ENCODE measurements at regions not wholly inside any gene's neighbourhood (a gene's known extent, or its start where the extent isn't known, plus 50 kb on each side); places are given as distances from the start of the nearest gene placed in this dataset.

- no peak for DNase-seq (ENCODE audit: low read depth in 2 of 2)
Observed at GRCh38 chr11:103624708-103625623, 411.5 kb upstream of the DDI1 start.

GRCh38 chr11:103625624-103625965, 410.8 kb upstream of the DDI1 start:
- DNase-seq (ENCODE audit: low read depth in 2 of 2) = no peak

- DNase-seq (ENCODE audit: low read depth in 2 of 2) = no peak
Observed at GRCh38 chr11:103628121-103628520, 408.3 kb upstream of the DDI1 start.

- DNase-seq (ENCODE audit: low read depth in 2 of 2) = no peak
Observed at GRCh38 chr11:103631841-103632240, 404.6 kb upstream of the DDI1 start.

DNA sequence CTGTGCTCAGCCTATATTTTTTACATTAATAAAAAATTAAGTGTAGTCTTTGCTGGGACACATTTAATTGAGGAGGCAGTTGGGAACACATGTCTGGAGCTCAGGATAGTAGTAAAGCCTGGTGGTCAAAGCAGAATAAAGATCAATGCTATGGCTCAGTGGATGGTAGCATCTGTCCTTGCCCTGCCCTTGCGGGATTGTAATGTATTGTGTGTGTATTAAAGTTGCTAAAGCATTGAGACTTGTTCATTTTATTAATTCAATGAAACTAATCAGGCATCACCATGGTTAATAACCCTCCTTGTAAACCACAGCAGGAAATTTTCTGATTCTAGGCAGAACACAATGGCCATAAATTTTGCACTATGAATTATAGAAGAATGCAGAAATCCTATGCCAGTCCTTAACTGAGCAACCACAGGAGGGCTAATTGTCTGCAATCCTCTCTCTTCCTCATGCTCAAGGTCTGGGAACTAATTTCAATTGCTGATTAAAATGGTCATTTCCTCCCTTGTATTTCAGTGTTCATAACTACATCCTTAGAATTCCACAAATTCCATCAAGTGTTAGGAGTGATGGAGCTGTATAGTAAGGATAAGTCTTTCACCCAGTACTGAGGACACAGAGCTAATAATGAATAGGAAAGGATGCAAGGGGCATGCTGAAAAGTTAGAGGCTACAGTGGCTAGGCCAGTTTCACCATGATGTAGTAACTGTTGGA, 403.2 kb upstream of the DDI1 start:
- no peak for DNase-seq (ENCODE audit: low read depth in 2 of 2)

DNA sequence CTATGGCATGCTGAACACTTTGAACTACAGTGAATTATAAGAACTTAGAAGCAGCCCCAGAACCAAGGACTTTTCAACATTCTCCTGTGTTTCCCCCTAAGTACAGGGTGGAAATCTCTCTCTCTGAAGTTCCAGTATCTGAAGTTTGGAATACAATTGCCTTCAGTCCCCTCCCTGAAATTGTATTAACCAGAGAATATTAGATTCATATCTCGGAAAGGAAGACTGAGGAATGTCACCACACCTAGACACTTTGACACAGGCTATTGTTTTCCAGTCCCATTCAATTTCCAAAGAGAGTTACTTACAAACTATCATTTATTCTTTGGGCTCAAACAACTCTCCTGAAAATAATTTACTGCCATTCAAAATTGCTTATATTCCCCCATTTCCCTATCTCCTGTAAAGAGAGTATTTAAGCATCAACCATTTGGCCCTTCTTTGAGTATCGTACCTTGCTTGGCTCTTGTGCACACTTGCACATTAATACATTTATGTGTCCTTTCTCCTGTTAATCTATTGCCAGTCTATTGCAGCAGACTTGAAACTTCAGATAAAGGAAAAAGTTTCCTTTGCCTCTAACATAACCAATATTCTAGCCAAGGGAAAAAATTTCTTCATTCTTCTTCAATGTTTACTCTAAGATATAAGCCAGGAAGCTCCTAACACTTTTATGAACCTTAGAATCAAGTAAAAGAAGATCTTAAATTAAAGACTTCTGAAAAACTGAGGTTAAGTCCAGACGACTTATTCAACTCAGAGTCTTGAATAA, 402.4 kb upstream of the DDI1 start:
- no peak for DNase-seq (ENCODE audit: low read depth in 2 of 2)

GRCh38 chr11:103636232-103636631, 400.2 kb upstream of the DDI1 start:
- no peak for DNase-seq (ENCODE audit: low read depth in 2 of 2)

DNA sequence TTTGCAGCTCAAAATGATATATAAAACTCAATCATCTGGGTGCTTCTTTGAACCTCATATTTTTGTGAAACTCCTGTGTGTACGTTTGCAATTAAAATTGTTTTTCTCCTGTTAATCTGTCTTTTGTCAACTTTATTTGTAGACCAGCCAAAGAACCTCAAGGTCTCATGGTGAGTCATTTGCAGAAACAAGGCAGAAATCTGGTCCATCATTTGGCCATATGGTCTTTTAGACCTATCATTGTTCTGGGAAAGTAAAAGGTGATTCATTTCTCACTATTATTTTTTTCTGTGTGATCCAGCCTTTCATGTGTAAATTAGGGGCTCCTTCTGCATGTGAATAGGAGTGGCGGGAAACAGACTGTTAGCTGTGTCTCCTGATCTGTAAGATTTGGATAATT, 399.1 kb upstream of the DDI1 start:
- DNase-seq (ENCODE audit: low read depth in 2 of 2) = no peak

DNA sequence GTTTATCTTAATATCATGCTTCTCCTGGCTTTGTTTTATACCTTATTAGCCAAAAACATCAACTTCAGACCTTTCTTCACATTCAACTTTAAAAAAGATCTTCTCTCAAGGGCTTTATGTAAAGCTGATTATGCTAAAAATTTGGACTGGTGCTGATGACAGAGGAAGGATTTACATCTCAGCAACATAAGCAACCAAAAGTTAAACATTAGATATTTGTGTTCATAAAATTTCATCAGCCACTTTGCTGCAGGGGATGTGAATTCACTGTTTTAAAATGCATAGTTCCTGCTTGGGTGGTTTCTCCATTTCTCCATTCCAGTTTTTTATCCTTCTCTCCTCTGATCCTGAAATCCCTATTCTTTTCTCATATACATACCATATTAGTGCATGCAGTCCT, 398.6 kb upstream of the DDI1 start:
- no peak for DNase-seq (ENCODE audit: low read depth in 2 of 2)

GRCh38 chr11:103644676-103645075, 391.8 kb upstream of the DDI1 start:
- no peak for DNase-seq (ENCODE audit: low read depth in 2 of 2)

DNA sequence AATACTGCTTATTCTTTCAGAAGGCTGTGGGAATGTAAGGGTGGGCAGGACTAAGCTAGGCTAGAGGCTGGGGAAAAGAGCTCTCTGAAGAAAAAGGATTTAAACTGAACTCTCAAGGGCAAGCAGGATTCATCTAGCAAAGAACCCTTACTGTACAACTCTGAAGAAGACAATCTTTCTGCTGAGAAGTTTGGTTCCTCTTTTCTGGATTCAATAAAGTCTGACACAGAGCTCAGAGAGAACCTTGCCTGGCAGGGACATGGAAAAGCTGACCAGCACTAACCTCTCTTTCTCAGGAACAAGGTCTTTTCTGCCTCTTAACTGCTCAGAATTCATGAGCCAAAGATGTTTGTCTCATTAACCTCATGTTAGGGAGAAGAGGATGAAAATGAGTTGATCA, 388.4 kb upstream of the DDI1 start:
- no peak for DNase-seq (ENCODE audit: low read depth in 2 of 2)

DNA sequence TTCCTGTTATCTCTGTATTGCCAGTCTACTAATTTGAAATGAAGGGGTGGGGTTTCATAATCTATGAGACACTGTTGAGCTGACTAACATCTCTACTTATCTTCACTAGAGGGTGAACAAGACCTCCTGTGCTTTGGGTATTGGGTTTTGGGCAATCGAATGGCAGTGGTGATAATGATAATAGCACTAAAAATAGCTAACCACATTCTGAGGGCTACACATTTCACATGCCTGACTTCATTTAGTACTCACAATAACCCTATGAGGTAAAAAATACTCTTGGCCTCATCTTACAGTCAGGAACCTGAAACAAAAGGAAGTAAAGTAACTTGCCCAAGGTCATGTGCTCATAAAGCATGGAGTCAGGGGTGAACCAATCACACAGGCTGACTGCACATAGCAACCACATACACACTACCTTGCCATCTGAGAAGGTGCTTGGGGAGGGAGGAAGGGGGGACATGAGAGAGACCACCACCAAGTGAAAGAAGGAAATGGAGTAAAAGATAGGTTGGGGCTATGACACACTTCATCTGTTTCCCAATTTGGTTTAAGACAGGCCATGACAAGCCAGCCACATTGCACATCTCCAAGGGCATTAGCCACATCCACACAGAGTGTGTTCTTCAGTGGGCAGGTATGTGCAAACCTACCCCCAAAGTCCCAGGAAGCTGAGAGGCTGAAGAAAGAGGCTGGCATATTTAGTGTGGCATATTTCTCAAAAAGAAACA, 387.6 kb upstream of the DDI1 start:
- DNase-seq (ENCODE audit: low read depth in 2 of 2) = no peak

GRCh38 chr11:103649401-103649895, 387.0 kb upstream of the DDI1 start:
- no peak for DNase-seq (ENCODE audit: low read depth in 2 of 2)

DNA sequence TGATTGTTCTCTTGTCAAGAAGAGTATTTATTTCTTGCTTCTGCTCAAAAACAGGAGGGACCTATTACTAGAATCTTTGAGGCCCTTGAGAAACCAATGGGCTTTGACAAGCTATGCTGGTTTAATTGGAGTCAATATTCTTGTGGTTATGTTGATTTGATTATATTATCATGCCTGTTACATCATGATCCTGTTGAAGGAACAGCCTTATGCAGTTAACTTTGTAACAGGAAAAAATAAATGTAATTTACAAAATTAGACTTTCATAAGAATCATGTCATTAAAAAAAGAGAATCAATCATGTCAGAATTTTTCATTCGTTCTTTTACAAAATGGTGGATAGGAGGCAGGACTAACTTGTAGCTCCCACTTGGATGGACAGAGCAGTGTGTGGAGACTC, 386.1 kb upstream of the DDI1 start:
- no peak for DNase-seq (ENCODE audit: low read depth in 2 of 2)

DNA sequence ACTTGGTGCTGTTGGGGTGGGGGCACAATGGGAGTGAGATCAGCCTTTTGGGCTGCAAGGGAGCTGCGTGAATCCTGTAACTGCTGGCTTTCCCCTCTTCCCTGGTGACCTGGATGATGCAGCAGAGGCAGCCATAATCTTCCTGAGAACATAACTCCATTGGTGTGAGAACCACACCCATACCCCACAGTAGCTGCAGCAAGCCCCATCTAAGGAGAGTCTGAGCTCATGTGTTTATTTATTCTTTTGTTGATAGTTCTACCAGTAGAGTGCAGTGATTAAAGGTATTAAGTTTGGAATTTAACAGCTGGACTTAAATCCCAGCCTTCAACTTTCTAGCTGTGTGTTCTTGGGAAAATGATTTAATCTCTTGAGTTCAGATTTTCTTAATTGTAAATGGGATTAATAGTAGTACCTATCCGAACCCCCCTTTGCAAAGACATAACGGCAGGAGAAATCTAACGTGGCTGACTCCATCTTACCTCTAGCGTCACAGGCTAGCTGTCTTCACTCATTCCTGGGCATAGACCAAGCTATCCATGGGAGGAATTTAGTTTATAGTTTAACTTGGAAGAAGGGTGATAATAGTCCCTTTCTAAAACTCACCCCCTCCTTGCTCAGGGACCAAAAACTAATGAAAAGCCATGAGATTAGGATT, 385.0 kb upstream of the DDI1 start:
- no peak for DNase-seq (ENCODE audit: low read depth in 2 of 2)

DNA sequence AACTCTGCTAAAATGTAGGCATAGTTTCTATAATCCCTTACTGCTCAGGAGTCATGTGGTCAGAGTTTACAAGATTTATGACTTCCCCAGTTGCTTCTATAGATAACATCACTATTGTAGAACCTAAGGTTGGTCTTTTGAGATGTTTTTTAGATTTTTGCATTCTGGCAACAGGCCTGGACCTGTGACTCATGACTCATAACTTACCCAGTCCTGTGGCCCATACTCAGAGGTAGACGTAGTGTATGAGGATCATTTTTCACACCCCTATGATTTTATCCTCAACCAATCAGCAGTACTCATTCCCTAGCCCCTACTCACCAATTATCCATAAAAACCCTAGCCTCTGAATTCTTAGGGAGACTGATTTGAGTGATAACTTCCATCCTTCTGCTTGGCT, 384.4 kb upstream of the DDI1 start:
- no peak for DNase-seq (ENCODE audit: low read depth in 2 of 2)

GRCh38 chr11:103656382-103656781, 380.1 kb upstream of the DDI1 start:
- no peak for DNase-seq (ENCODE audit: low read depth in 2 of 2)

DNA sequence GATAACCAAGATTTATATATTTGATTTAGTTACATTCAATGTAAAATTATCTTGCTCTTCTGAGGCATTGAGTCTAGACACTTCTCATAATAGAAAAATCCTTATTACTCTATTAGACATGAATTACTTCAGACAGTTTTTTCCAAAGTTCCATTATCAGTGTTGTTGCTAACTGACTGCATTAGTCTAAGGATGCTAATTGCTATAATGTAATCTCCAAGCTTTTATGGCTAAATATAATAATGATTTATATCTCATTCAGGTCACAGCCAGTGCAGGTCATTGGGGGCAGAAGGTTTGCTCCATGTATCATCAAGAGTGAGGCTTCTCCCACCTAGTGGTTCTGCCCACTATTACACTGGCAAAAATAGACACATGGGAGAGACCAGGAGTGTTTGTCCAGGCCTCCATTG, 377.2 kb upstream of the DDI1 start:
- DNase-seq (ENCODE audit: low read depth in 2 of 2) = no peak

GRCh38 chr11:103659743-103660142, 376.7 kb upstream of the DDI1 start:
- no peak for DNase-seq (ENCODE audit: low read depth in 2 of 2)

DNA sequence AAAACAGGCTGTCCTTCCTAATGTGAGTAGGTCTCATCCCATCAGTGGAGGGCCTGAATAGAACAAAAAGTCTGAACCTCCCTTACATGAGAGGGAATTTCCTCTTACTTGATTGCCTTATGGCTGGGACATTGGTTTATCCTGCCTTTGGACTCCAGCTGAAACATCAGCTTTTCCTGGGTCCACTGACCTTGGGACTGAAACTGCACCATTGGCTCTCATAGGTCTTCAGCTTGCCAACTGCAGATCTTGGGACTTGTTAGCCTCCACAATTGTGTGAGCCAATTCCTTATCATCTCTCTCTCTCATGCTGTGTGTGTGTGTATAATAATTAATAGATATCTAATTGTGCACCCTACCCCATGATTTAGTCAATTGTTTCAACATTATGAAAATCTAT, 375.3 kb upstream of the DDI1 start:
- no peak for DNase-seq (ENCODE audit: low read depth in 2 of 2)

GRCh38 chr11:103661991-103662390, 374.4 kb upstream of the DDI1 start:
- no peak for DNase-seq (ENCODE audit: low read depth in 2 of 2)

All from stimulated activated CD4-positive, alpha-beta T cell treated with anti-CD3 and anti-CD28 coated beads, Interleukin-1b, Interleukin-23, amount 100 ng/mL, for 4 hours (primary cell).